AG04450 (cell line): ENCODE measurements at regions not wholly inside any gene's neighbourhood (a gene's known extent, or its start where the extent isn't known, plus 50 kb on each side); places are given as distances from the start of the nearest gene placed in this dataset.

Source experiments
- CTCF ChIA-PET: fragments of 300-600, 350-600 bp; formaldehyde crosslinking; extraction: SDS; loops from one replicate; lab custom pipeline; 2022; ENCODE audit warnings: antibody characterized with exemption, inconsistent platforms; lab: Charles Lee
- POLR2A ChIA-PET: fragments of 350-600 bp; formaldehyde crosslinking; extraction: SDS; loops from one replicate; lab custom pipeline; 2021; ENCODE audit warnings: antibody characterized with exemption, inconsistent platforms; lab: Yijun Ruan, JAX
- DNase-seq: peaks from one replicate; pipeline ENCODE4 v3.0.0-alpha.2; 2011; ENCODE audit warnings: low read depth, low spot score
- H3K27ac ChIP-seq: one replicate; pipeline ENCODE4 v1.5.1; 2012; ENCODE audit warnings: low read depth, low read length, control low read depth
- H3K27me3 ChIP-seq: one replicate; pipeline ENCODE4 v1.6.0; 2012; ENCODE audit warnings: low read length; ENCODE audit not compliant: control insufficient read depth, insufficient read depth
- H3K4me3 ChIP-seq: 2 replicates; pipeline ENCODE4 v1.5.1; 2011; ENCODE audit warnings: mild to moderate bottlenecking, low read depth, low read length, control low read depth
- H3K9me3 ChIP-seq: 2 replicates; pipeline ENCODE4 v1.5.1; 2012; ENCODE audit warnings: low read length; ENCODE audit not compliant: control insufficient read depth, insufficient read depth
- CTCF ChIP-seq: IDR thresholded peaks from 2 replicates; pipeline ENCODE4 v1.5.1; 2011; ENCODE audit warnings: low read depth, low read length, control low read depth, inconsistent platforms

- CTCF ChIA-PET: no interaction called here
- Histone ChIP-seq H3K27me3 (no peaks in the 10 kb centered on the region), H3K4me3 (no peak overlapping the region), H3K27ac (no peak overlapping the region), H3K9me3 (peaks cover 56% of the 10 kb centered on the region)
- DNase-seq: no peak
- TF ChIP-seq CTCF: no peak
- POLR2A ChIA-PET: no interaction called here
Measured at GRCh38 chr2:78109272-78109671, 587.1 kb upstream of the LRRTM4 start.

GRCh38 chr2:78115291-78115690 lies 593.1 kb upstream of the LRRTM4 start:
- CTCF ChIA-PET: no interaction called here
- POLR2A ChIA-PET: no interaction called here
- DNase-seq: no peak

GRCh38 chr2:78118037-78118436 lies 595.9 kb upstream of the LRRTM4 start:
- Histone ChIP-seq H3K27ac (no peak overlapping the region), H3K4me3 (no peak overlapping the region), H3K9me3 (peaks cover 7% of the 10 kb centered on the region; the same call in 1 of the 2 replicates), H3K27me3 (no peaks in the 10 kb centered on the region)
- ChIA-PET POLR2A (no interaction called here), CTCF (no interaction called here)
- DNase-seq: no peak
- TF ChIP-seq CTCF: no peak

More at GRCh38 chr2:78115291-78115690, 593.1 kb upstream of the LRRTM4 start:
- Histone ChIP-seq H3K27ac (no peak overlapping the region), H3K4me3 (no peak overlapping the region), H3K27me3 (no peaks in the 10 kb centered on the region), H3K9me3 (peaks cover 25% of the 10 kb centered on the region)
- no peak for TF ChIP-seq CTCF

- no peak for DNase-seq
- Histone ChIP-seq H3K27me3 (no peaks in the 10 kb centered on the region), H3K9me3 (peaks cover 7% of the 10 kb centered on the region; the same call in 1 of the 2 replicates), H3K27ac (no peak overlapping the region), H3K4me3 (no peak overlapping the region)
- CTCF ChIA-PET: no interaction called here
- no peak for TF ChIP-seq CTCF
- POLR2A ChIA-PET: no interaction called here
Measured at GRCh38 chr2:78120275-78120674, 598.1 kb upstream of the LRRTM4 start.

- no peak for DNase-seq
- Histone ChIP-seq H3K9me3 (no peaks in the 10 kb centered on the region; the same call in 1 of the 2 replicates), H3K4me3 (no peak overlapping the region), H3K27ac (no peak overlapping the region), H3K27me3 (no peaks in the 10 kb centered on the region)
- no peak for TF ChIP-seq CTCF
- POLR2A ChIA-PET: no interaction called here
- CTCF ChIA-PET: no interaction called here
Measured at GRCh38 chr2:78125042-78125441, 602.9 kb upstream of the LRRTM4 start.
